Astrocyte of the cerebellum (primary cell): ENCODE measurements at regions not wholly inside any gene's neighbourhood (a gene's known extent, or its start where the extent isn't known, plus 50 kb on each side); places are given as distances from the start of the nearest gene placed in this dataset.
"Not testable (repeated sequence)": the region's sequence is repeated elsewhere in the genome, so short reads cannot be mapped to it uniquely, and the experiment has no call there.

ENCODE experiments used
- DNase-seq: peaks from one replicate; pipeline ENCODE4 v3.0.0-alpha.2; 2011; ENCODE audit warnings: low read depth
- H3K4me3 ChIP-seq: 2 replicates; pipeline ENCODE4 v1.5.1; 2011; ENCODE audit warnings: mild to moderate bottlenecking, low read depth, low read length, moderate library complexity
- in situ Hi-C: cut with HindIII; loops from 2 replicates; pipeline ENCODE4 v1.10.0; 2017; ENCODE audit warnings: low sequenced_read_pairs
- TF ChIP-seq, protein P1 (sequence below): IDR thresholded peaks from 2 replicates; pipeline ENCODE4 v1.5.1; 2012; ENCODE audit warnings: low read length, low read depth, moderate library complexity, mild to moderate bottlenecking; ENCODE audit errors: missing control alignments

DNA sequence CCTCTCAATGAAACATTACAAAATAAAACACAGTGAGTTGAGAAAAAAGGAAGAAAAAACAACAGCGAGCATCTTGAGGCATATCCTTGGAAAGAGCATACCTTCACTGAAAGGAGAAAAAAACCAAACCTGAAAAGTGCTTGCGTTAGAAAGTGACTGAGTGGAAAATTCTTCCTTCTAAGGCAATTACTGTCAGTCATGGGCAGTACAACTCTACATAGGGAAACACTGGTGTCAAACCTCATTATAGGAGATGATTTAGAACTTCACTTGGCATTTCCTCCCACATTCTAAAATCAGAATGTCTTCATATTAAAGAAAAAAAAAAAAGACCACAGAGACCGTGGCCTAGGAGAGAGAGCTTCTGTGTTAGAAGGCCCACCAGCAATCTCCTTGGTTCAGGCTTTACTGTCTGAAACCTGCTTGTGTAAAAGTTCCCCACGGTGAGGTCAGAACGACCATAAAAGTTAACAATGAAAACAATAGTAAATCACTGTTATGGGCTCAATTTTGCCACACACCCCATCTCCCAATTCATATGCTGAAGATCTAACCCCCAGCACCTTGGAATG lies 91.1 kb upstream of the CRY1 start:
- in situ Hi-C loops = no loop called here
- no peak for DNase-seq
- TF ChIP-seq, protein P1, sequence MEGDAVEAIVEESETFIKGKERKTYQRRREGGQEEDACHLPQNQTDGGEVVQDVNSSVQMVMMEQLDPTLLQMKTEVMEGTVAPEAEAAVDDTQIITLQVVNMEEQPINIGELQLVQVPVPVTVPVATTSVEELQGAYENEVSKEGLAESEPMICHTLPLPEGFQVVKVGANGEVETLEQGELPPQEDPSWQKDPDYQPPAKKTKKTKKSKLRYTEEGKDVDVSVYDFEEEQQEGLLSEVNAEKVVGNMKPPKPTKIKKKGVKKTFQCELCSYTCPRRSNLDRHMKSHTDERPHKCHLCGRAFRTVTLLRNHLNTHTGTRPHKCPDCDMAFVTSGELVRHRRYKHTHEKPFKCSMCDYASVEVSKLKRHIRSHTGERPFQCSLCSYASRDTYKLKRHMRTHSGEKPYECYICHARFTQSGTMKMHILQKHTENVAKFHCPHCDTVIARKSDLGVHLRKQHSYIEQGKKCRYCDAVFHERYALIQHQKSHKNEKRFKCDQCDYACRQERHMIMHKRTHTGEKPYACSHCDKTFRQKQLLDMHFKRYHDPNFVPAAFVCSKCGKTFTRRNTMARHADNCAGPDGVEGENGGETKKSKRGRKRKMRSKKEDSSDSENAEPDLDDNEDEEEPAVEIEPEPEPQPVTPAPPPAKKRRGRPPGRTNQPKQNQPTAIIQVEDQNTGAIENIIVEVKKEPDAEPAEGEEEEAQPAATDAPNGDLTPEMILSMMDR = no peak
- H3K4me3 ChIP-seq = no peak overlapping the region

DNA sequence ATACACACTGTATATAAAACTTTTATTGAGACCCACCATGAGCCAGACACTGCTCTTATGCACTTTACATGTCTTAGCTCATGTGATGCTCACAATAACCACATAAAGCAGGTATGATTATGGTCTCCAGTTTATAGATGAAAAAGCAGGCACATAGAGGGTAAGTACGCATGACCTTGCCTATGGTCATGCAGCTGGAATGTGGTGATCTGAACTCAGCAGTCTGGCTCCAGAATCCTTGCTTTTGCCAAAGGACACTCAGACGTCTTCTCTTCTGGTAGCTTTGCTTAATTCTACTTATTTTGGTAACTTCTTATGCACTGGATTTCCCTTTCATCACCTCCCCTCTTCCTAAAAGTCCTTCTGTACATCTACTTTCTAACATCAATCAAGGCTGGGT lies 103.3 kb upstream of the CRY1 start:
- no peak for DNase-seq
- in situ Hi-C loops = no loop called here
- TF ChIP-seq, protein P1 = no peak
- no peak overlapping the region for H3K4me3 ChIP-seq

DNA sequence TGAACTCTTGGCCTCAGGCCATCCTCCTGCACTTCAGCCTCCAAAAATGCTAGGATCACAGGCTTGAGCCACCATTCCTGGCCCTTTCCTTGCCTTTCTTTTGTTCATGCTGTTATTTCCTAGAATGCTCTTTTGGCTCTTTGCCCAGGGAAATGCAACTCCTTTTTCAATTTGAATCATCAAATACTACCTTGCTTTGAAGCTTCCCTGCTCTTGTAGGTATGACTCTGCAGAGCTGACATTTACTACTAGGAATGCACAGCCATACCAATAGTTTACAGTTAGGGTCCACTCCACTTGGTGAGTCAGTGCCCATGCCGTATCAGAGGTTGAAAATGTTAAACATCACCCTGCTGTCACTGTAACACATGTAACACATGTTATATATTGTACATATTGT lies 107.0 kb upstream of the CRY1 start:
- in situ Hi-C loops = no loop called here
- peak; percentile 37 for DNase-seq

DNA sequence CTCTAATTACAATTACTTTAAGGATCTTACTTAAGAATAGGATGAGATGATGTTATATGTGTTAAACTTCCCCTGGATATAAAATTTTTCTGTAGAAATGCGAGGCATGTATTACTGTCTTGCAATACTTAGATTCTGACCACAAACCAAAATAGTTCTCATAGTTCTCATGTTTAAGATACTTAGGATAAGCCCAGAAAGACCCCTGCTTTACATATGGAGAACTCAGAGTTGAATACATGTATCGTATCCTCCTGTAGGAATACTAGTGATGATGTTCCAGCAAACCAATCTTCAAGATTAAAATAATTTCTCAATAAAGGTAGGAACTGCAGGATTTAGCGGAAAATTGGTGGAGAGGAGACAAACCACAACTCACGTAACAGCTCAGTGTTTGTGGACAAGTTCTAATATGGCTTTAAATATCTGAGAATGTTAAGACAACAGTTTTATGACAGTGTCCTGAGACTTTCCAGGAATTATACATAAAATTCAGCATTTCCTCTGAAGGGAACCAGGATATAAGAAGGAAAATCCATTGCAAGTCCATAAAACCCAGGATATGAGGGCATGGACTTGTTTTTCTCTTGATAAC lies 114.7 kb upstream of the CRY1 start:
- in situ Hi-C loops = no loop called here
- peak; percentile 20 for DNase-seq
- no peak overlapping the region for H3K4me3 ChIP-seq
- TF ChIP-seq, protein P1 = no peak

More for the DNA sequence above, 107.0 kb upstream of the CRY1 start:
- TF ChIP-seq, protein P1 = no peak
- H3K4me3 ChIP-seq = no peak overlapping the region

DNA sequence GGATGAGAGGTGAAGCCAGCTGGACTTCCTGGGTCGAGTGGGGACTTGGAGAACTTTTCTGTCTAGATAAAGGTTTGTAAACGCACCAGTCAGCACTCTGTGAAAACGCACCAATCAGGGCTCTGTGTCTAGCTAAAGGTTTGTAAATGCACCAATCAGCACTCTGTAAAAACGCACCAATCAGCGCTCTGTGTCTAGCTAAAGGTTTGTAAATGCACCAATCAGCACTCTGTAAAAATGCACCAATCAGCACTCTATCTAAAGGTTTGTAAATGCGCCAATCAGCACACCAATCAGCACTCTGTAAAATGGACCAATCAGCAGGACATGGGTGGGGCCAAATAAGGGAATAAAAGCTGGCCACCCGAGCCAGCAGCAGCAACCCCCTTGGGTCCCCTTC lies 116.4 kb upstream of the CRY1 start:
- DNase-seq, H3K4me3 ChIP-seq, in situ Hi-C loops: not testable (repeated sequence)

DNA sequence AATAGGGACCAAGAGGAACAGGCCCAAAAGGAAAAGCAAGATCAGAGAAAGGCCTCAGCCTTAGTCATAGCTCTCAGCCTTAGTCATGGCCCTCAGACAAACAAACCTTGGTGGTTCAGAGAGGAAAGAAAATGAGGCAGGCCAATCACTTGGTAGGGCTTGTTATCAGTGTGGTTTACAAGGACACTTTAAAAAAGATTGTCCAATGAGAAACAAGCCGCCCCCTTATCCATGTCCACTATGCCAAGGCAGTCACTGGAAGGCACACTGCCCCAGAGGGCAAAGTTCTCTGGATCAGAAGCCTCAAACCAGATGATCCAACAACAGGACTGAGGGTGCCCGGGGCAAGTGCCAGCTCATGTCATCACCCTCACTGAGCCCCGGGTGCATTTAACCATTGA lies 121.0 kb upstream of the CRY1 start:
- DNase-seq, in situ Hi-C loops, H3K4me3 ChIP-seq: not testable (repeated sequence)

DNA sequence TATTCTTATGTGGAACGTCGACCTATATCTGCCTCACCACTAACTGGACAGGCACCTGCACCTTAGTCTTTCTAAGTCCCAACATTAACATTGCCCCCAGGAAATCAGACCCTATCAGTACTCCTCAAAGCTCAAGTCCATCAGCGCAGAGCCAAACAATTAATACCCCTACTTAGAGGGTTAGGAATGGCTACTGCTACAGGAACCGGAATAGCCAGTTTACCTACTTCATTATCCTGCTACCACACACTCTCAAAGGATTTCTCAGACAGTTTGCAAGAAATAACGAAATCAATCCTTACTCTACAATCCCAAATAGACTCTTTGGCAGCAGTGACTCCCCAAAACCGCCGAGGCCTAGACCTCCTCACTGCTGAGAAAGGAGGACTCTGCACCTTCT lies 123.1 kb upstream of the CRY1 start:
- DNase-seq, H3K4me3 ChIP-seq, in situ Hi-C loops: not testable (repeated sequence)

DNA sequence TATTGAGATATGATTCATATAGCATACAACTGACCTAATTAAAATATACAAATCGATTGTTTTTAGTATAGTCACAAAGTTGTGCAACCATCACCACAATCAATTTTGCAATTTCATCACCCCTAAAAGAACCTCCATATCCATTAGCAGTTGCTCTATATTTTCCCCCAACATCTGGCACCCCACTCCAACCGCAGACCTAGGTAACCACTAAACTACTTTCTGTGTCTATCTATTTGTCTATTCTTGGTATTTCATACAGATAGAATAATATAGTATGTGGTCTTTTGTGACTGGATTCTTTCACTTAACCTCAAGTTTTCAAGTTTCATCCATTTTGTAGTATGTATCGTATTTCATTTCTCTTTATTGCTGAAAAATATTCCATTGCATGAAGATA lies 126.0 kb upstream of the CRY1 start:
- TF ChIP-seq, protein P1 = no peak
- DNase-seq = no peak
- no peak overlapping the region for H3K4me3 ChIP-seq
- in situ Hi-C loops = no loop called here
